ENCODE measurements at regions not wholly inside any gene's neighbourhood (a gene's known extent, or its start where the extent isn't known, plus 50 kb on each side); places are given as distances from the start of the nearest gene placed in this dataset.

GRCh38 chr4:147366164-147366563 lies 114.7 kb upstream of the EDNRA start:
- no peak for TF ChIP-seq CTCF (IDR thresholded peaks at IDR 0.05)
- TF ChIP-seq POLR2A (IDR thresholded peaks at IDR 0.05), result no peak

Measured in prostate gland (tissue), 2 donors.